AG10803 (cell line): ENCODE measurements at regions not wholly inside any gene's neighbourhood (a gene's known extent, or its start where the extent isn't known, plus 50 kb on each side); places are given as distances from the start of the nearest gene placed in this dataset.
A peak's percentile ranks its signal among the peaks of the same experiment; 100 is the strongest.
"Not testable (repeated sequence)": the region's sequence is repeated elsewhere in the genome, so short reads cannot be mapped to it uniquely, and the experiment has no call there.

Source experiments
- DNase-seq: peaks from one replicate; pipeline ENCODE4 v3.0.0; 2010; ENCODE audit warnings: low read depth
- H3K4me3 ChIP-seq: 2 replicates; pipeline ENCODE4 v1.5.1; 2011; ENCODE audit warnings: mild to moderate bottlenecking, low read length, control low read depth
- TF ChIP-seq, protein P1 (sequence below): conservative IDR thresholded peaks from 2 replicates; pipeline ENCODE4 v1.5.1; 2011; ENCODE audit warnings: mild to moderate bottlenecking, low read length, control low read depth, inconsistent platforms

GRCh38 chr1:228546541-228547463 lies 59.6 kb downstream of the RNF187 start:
- TF ChIP-seq, protein P1, sequence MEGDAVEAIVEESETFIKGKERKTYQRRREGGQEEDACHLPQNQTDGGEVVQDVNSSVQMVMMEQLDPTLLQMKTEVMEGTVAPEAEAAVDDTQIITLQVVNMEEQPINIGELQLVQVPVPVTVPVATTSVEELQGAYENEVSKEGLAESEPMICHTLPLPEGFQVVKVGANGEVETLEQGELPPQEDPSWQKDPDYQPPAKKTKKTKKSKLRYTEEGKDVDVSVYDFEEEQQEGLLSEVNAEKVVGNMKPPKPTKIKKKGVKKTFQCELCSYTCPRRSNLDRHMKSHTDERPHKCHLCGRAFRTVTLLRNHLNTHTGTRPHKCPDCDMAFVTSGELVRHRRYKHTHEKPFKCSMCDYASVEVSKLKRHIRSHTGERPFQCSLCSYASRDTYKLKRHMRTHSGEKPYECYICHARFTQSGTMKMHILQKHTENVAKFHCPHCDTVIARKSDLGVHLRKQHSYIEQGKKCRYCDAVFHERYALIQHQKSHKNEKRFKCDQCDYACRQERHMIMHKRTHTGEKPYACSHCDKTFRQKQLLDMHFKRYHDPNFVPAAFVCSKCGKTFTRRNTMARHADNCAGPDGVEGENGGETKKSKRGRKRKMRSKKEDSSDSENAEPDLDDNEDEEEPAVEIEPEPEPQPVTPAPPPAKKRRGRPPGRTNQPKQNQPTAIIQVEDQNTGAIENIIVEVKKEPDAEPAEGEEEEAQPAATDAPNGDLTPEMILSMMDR, result no peak
- no peak for DNase-seq
- no peak overlapping the region for H3K4me3 ChIP-seq

GRCh38 chr1:228547464-228547792 lies 60.2 kb downstream of the RNF187 start:
- TF ChIP-seq, protein P1, result no peak
- no peak for DNase-seq
- no peak overlapping the region for H3K4me3 ChIP-seq

DNA sequence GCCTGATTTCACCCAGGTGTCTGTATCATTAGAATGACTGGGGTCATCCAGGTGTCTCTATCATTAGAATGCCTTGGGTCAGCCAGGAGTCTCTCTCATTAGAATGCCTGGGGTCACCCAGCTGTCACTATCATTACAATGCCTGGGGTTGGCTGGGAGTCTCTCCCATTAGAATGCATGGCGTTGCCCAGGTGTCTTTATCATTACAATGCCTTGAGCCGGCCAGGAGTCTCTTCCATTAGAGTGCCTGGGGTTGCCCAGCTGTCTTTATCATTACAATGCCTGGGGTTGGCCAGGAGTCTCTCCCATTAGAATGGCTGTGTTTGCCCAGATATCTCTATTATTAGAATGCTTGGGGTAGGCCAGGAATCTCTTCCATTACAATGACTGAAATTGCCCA lies 61.6 kb downstream of the RNF187 start:
- no peak overlapping the region for H3K4me3 ChIP-seq
- TF ChIP-seq, protein P1, result no peak
- DNase-seq, result no peak

DNA sequence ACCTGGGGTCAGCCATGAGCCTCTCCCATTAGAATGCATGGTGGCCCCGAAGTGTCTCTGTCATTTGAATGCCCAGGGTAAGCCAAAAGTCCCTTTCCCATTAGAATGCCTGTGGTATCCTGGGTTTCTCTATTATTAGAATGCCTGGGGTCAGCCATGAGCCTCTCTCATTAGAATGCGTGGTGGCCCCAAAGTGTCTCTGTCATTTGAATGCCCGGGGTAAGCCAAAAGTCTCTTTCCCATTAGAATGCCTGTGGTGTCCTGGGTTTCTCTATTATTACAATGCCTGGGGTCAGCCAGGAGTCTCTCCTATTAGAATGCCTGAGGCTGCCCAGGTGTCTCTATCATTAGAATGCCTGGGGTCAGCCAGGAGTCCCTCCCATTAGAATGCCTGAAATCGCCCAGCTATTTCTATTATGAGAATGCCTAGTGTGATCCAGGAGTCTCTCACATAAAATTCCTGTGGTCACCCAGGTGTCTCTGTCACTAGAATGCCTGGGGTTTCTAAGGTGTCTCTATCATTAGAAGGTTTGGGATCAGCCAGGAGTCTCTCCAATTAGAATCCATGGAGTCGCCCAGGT lies 65.5 kb downstream of the RNF187 start:
- TF ChIP-seq, protein P1, result no peak
- no peak overlapping the region for H3K4me3 ChIP-seq
- no peak for DNase-seq

GRCh38 chr1:228554107-228554506 lies 66.9 kb downstream of the RNF187 start:
- H3K4me3 ChIP-seq, result no peak overlapping the region
- DNase-seq, result no peak
- TF ChIP-seq, protein P1, result no peak

DNA sequence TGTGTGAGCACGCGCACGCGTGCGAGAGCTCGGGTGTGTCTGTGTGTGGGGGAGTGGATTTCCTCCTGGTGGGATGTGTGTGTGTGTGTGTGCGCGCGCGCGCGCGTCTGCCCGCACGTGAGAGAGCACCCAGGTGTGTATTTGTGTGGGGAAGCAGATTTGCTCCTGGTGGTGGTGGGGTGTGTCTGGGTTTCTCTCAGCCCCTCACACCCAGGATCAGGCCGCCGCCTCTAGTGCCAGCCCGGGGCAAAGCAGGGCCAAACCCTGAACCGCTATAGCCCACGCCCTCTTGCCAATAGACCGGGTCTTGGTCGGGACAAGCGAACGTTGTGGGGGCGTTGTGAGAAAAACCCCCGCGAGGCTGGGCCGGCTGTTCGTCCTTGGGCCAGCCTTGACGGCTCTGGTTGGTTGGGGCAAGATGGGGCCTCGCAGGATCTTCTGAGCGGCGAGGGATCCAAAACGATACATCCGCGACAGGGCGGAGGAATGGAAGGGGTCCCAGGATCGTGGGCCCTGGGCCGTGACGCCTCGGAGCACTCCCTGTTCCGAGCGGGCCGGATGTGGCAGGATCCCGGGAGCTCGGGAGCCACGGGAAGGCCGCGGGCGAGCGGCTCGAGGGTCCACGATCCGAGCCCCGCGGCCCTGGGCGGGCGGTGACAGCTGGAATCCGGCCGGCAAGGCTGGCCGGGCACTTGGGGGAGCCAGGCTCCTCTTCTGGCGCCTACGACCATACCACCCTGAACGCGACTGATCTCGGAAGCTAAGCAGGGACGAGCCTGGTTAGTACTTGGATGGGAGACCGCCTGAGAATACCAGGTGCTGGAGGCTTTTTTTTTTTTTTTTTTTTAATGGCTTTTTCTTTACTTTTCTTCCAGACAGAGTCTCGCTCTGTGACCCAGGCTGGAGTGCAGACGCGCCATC lies 68.2 kb downstream of the RNF187 start:
- DNase-seq, result no peak
- TF ChIP-seq, protein P1, result no peak

DNA sequence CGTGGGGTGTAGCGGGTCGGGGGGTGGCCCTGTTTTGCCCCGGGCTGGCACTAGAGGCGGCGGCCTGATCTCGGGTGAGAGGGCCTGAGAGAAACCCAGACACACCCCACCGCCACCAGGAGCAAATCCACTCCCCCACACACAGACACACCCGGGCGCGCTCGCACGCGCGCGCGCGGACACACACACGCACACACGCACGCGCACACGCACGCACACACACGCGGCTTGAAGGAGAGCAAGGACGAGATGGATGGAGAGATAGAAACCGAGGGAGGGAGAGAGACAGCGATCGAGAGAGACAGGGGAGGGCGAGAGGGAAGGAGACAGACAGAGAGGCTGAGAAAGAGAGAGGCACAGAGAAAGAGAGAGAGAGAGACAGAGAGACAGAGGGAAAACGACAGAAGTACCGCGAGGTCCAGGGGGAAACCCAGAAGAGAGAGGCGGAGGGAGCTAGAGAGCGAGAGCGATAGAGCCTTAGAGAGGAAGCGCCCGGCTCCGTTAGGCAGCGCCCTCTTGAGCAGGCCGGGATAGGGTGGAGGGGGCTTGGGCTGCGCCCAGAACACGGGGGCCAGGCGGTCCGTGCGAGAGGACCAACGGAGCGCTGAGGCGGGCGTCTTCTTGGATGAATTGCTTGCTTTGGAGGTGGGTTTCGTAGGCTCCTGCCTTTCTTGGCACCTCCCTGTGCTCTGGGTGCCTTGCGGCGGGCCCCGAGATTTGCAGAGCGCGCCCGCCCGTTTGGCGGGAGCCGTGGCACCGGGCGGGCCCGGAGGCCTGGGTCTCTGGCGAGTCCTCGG lies 69.7 kb downstream of the RNF187 start:
- H3K4me3 ChIP-seq, result 0 out of 2 replicates have a peak overlapping the region, but pooled peaks have one; percentile 29
- not testable (repeated sequence) for DNase-seq

More for the DNA sequence above, 68.2 kb downstream of the RNF187 start:
- H3K4me3 ChIP-seq, result no peak overlapping the region
